Activated CD8-positive, alpha-beta T cell treated with anti-CD3 and anti-CD28 coated beads for 36 hours (primary cell): ENCODE measurements at regions not wholly inside any gene's neighbourhood (a gene's known extent, or its start where the extent isn't known, plus 50 kb on each side); places are given as distances from the start of the nearest gene placed in this dataset.

Source experiments
- ATAC-seq: fragments of 200-7000 bp; cut with Tn5 transposase; one replicate; pipeline ENCODE4 v1.10.0; 2021; ENCODE audit warnings: mild to moderate bottlenecking, moderate library complexity
- CTCF ChIA-PET: fragments of 350-600 bp; sonication (Branson Sonifier 250); formaldehyde crosslinking; loops from one replicate; lab custom pipeline; 2021; ENCODE audit warnings: antibody characterized with exemption; lab: Charles Lee
- POLR2A ChIA-PET: fragments of 350-600 bp; sonication (Branson Sonifier 250); formaldehyde crosslinking; loops from one replicate; lab custom pipeline; 2021; ENCODE audit warnings: antibody characterized with exemption; lab: Charles Lee
- DNase-seq: peaks from one replicate; pipeline ENCODE4 v3.0.0-alpha.2; 2020
- H3K27ac Mint-ChIP-seq: one replicate; pipeline ENCODE4 v1.8.0; 2021; ENCODE audit warnings: mild to moderate bottlenecking, mixed read lengths
- H3K27me3 Mint-ChIP-seq: one replicate; pipeline ENCODE4 v1.8.0; 2021; ENCODE audit warnings: mixed read lengths
- H3K36me3 Mint-ChIP-seq: one replicate; pipeline ENCODE4 v1.8.0; 2021; ENCODE audit warnings: low read depth, mixed read lengths
- H3K4me1 Mint-ChIP-seq: one replicate; pipeline ENCODE4 v1.8.0; 2021; ENCODE audit warnings: low read depth, mixed read lengths
- H3K4me3 Mint-ChIP-seq: one replicate; pipeline ENCODE4 v1.8.0; 2021; ENCODE audit warnings: mild to moderate bottlenecking, moderate library complexity, mixed read lengths
- H3K9me3 Mint-ChIP-seq: one replicate; pipeline ENCODE4 v1.8.0; 2021; ENCODE audit warnings: mixed read lengths
- CTCF ChIP-seq: fragments of 200-600 bp; IDR thresholded peaks from one replicate; pipeline ENCODE4 v1.8.0; 2022; ENCODE audit warnings: antibody characterized with exemption, mild to moderate bottlenecking
- intact Hi-C: fragments of 100-400 bp; cut with micrococcal nuclease; formaldehyde crosslinking; loops from one replicate; pipeline ENCODE4 v1.10.0; 2022

GRCh38 chr21:27586326-27586725 is 619.4 kb upstream of the ADAMTS5 start:
- H3K27me3 Mint-ChIP-seq = no peaks in the 10 kb centered on the region
- TF ChIP-seq CTCF = no peak
- DNase-seq (no peak), ATAC-seq (no peak)
- H3K27ac Mint-ChIP-seq = no peak overlapping the region
- intact Hi-C loops = no loop called here
- no peak overlapping the region for H3K4me3 Mint-ChIP-seq
- no peaks in the 10 kb centered on the region for H3K36me3 Mint-ChIP-seq
- no peaks in the 10 kb centered on the region for H3K4me1 Mint-ChIP-seq
- H3K9me3 Mint-ChIP-seq = peaks cover 5% of the 10 kb centered on the region
- CTCF ChIA-PET = no interaction called here
- POLR2A ChIA-PET = no interaction called here

GRCh38 chr21:27584256-27584655 is 617.4 kb upstream of the ADAMTS5 start:
- Mint-ChIP-seq H3K4me3 (no peak overlapping the region), H3K36me3 (no peaks in the 10 kb centered on the region), H3K27ac (no peak overlapping the region), H3K4me1 (no peaks in the 10 kb centered on the region), H3K9me3 (peaks cover 4% of the 10 kb centered on the region), H3K27me3 (no peaks in the 10 kb centered on the region)
- no peak for DNase-seq
- no peak for ATAC-seq
- TF ChIP-seq CTCF = no peak
- ChIA-PET CTCF (interaction anchor here (1.0 to 1.7 kb wide), 2 partner anchors 14 to 769 kb away, joined by 3 to 5 read pairs; no protein-coding TSS in a partner anchor), POLR2A (no interaction called here)
- intact Hi-C loops = no loop called here

GRCh38 chr21:27582948-27583430 is 616.1 kb upstream of the ADAMTS5 start:
- no peaks in the 10 kb centered on the region for H3K4me1 Mint-ChIP-seq
- intact Hi-C loops = no loop called here
- TF ChIP-seq CTCF = no peak
- H3K9me3 Mint-ChIP-seq = peaks cover 7% of the 10 kb centered on the region
- H3K27me3 Mint-ChIP-seq = no peaks in the 10 kb centered on the region
- ATAC-seq (no peak), DNase-seq (no peak)
- POLR2A ChIA-PET = no interaction called here
- no peak overlapping the region for H3K4me3 Mint-ChIP-seq
- no peak overlapping the region for H3K27ac Mint-ChIP-seq
- CTCF ChIA-PET = interaction anchor here (0.9 to 1.7 kb wide), 2 partner anchors 10 to 13 kb away, joined by 3 to 5 read pairs; no protein-coding TSS in a partner anchor
- H3K36me3 Mint-ChIP-seq = no peaks in the 10 kb centered on the region

- intact Hi-C loops = no loop called here
- Mint-ChIP-seq H3K27ac (no peak overlapping the region), H3K4me3 (no peak overlapping the region), H3K36me3 (no peaks in the 10 kb centered on the region), H3K4me1 (no peaks in the 10 kb centered on the region), H3K9me3 (peaks cover 7% of the 10 kb centered on the region), H3K27me3 (no peaks in the 10 kb centered on the region)
- CTCF ChIA-PET = interaction anchor here (0.9 kb wide), 1 partner anchor 10 kb away, joined by 3 read pairs; no protein-coding TSS in a partner anchor
- POLR2A ChIA-PET = no interaction called here
- no peak for ATAC-seq
- DNase-seq = no peak
- TF ChIP-seq CTCF = no peak
Measured at GRCh38 chr21:27582246-27582947, 615.5 kb upstream of the ADAMTS5 start.

GRCh38 chr21:27581168-27581567 is 614.3 kb upstream of the ADAMTS5 start:
- Mint-ChIP-seq H3K4me3 (no peak overlapping the region), H3K27ac (no peak overlapping the region), H3K36me3 (no peaks in the 10 kb centered on the region), H3K27me3 (no peaks in the 10 kb centered on the region), H3K4me1 (no peaks in the 10 kb centered on the region), H3K9me3 (peaks cover 7% of the 10 kb centered on the region)
- POLR2A ChIA-PET = interaction anchor here (0.6 kb wide), 1 partner anchor 9 kb away, joined by 3 read pairs; no protein-coding TSS in a partner anchor
- intact Hi-C loops = no loop called here
- no peak for ATAC-seq
- DNase-seq = no peak
- CTCF ChIA-PET = no interaction called here
- no peak for TF ChIP-seq CTCF
